GM10248 (cell line): ENCODE measurements at regions not wholly inside any gene's neighbourhood (a gene's known extent, or its start where the extent isn't known, plus 50 kb on each side); places are given as distances from the start of the nearest gene placed in this dataset.

ENCODE experiments used
- CTCF ChIA-PET: fragments of 300-600 bp; sonication (Branson Sonifier 250); formaldehyde crosslinking; extraction: SDS; loops from one replicate; lab custom pipeline; 2021; ENCODE audit warnings: antibody characterized with exemption; lab: Yijun Ruan, JAX
- POLR2A ChIA-PET: fragments of 350-650 bp; sonication (Branson Sonifier 250); formaldehyde crosslinking; extraction: SDS; loops from one replicate; lab custom pipeline; 2020; ENCODE audit warnings: antibody characterized with exemption; lab: Yijun Ruan, JAX
- DNase-seq: peaks from one replicate; pipeline ENCODE4 v3.0.0; 2012; ENCODE audit errors: extremely low spot score
- CTCF ChIP-seq: IDR thresholded peaks from 2 replicates; pipeline ENCODE4 v1.5.1; 2012; ENCODE audit warnings: mild to moderate bottlenecking, low read depth; ENCODE audit errors: extremely low read depth, missing control alignments, control extremely low read depth

DNA sequence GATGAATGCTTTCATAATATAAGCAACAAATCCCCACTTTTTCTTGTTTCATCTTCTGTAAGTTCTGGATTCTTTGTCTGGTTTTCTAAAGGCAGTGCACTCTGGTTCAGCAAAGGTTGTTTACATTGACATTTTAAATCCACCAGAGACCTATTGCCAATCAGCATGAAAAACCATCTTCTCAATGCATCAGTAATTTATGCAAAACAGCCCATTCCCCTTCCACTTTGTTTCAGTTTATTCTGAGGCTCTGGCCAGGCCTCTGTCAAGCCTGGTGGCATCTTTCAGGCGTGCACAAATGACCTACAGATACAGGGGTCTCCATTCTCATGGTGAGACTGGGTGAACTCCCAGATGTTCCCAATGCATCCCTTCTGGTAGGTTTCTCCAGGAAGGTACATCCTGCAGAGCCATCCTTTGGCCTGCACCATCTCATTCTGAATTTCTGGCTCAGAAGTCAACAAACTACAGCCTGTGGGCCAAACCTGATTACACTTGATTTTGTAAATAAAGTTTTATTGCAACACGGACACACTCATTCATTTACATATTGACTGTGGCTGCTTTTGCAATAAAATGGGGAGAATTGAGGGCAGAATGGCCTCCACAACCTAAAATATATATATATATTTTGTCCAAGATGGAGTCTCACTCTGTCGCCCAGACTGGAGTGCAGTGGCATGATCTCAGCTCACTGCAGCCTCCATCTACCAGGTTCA is 405.4 kb downstream of the PREX1 start:
- no peak for DNase-seq
- no peak for TF ChIP-seq CTCF
- ChIA-PET CTCF (no interaction called here), POLR2A (no interaction called here)

GRCh38 chr20:48421547-48421946 is 406.3 kb downstream of the PREX1 start:
- no peak for TF ChIP-seq CTCF
- POLR2A ChIA-PET, result no interaction called here
- no peak for DNase-seq
- CTCF ChIA-PET, result interaction anchor here (0.8 to 1.6 kb wide), 3 partner anchors 16 to 214 kb away, joined by 3 to 9 read pairs (median 3); no protein-coding TSS in a partner anchor

GRCh38 chr20:48420176-48420575 is 407.6 kb downstream of the PREX1 start:
- ChIA-PET POLR2A (no interaction called here), CTCF (interaction anchor here (1.6 to 1.9 kb wide), 1 partner anchor 201 kb away, joined by 9 read pairs; no protein-coding TSS in a partner anchor)
- no peak for TF ChIP-seq CTCF
- DNase-seq, result no peak

GRCh38 chr20:48419173-48419572 is 408.6 kb downstream of the PREX1 start:
- DNase-seq, result no peak
- CTCF ChIA-PET, result interaction anchor here (1.2 to 1.9 kb wide), 2 partner anchors 9 to 202 kb away, joined by 5 to 9 read pairs; no protein-coding TSS in a partner anchor
- POLR2A ChIA-PET, result no interaction called here
- TF ChIP-seq CTCF, result no peak

DNA sequence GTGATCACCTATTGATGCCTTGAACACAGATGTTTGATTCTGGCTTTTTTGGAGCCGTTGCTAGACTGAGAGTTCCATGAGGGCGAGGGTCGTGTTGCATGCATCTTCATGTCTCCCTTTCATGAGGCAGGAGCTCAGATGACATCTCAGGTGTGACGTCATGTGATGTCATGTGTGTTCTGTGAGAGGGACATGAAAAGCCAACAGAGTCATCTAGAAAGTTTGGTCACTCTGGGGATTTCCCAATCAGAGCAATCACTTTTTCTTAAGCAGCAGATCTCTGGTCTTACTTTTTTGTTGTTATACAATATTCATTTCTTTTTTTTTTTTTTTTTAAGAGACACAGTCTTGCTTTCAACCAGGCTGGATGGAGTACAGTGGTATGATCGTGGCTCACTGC is 411.8 kb downstream of the PREX1 start:
- ChIA-PET POLR2A (no interaction called here), CTCF (interaction anchor here (1.3 kb wide), 2 partner anchors 127 to 205 kb away, joined by 3 to 6 read pairs; no protein-coding TSS in a partner anchor)
- peak; percentile 61 for DNase-seq
- TF ChIP-seq CTCF, result no peak

DNA sequence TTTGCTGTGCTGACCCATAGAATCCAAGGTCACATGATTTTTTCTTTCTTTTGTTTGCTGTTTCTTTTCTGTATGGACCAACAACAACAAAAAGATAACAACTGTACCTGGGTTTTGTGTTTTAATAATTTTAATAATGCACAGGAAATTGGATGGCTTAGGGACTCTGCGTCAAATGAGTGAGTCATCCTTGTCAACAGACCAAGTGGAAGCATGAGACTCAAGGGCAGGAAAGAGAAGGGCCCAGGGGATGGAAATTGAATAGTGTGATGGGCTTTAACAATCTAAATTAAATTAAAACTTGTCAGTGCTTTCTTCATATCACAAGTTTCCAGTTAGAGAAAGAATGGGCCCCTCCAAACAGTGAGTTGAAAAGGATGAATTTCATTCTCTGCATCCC is 413.0 kb downstream of the PREX1 start:
- ChIA-PET CTCF (no interaction called here), POLR2A (no interaction called here)
- DNase-seq, result no peak
- no peak for TF ChIP-seq CTCF
